CD4-positive, CD25-positive, alpha-beta regulatory T cell (primary cell): ENCODE measurements at regions not wholly inside any gene's neighbourhood (a gene's known extent, or its start where the extent isn't known, plus 50 kb on each side); places are given as distances from the start of the nearest gene placed in this dataset.

Experiments used
- ATAC-seq, 2 donors: fragments of 150-1000 bp; cut with Tn5 transposase; one replicate each; pipeline ENCODE4 v1.10.0; 2021; ENCODE audit warnings: low read depth in 2 of 2, moderate number of reproducible peaks in 2 of 2, moderate library complexity in 1 of 2
- DNase-seq, 3 donors: peaks; one replicate each; pipeline versions ENCODE4 v3.0.0 to v3.0.0-alpha.2; 2012 to 2022; ENCODE audit warnings: mixed read lengths in 1 of 3
- H3K27ac ChIP-seq: one replicate; pipeline ENCODE4 v1.7.0; 2013; ENCODE audit warnings: mild to moderate bottlenecking, low read length; ENCODE audit not compliant: insufficient read depth, poor library complexity, severe bottlenecking
- H3K27me3 ChIP-seq: one replicate; pipeline ENCODE4 v1.7.0; 2013; ENCODE audit warnings: low read length; ENCODE audit not compliant: control insufficient read depth, insufficient read depth
- H3K36me3 ChIP-seq: one replicate; pipeline ENCODE4 v1.7.0; 2013; ENCODE audit warnings: mild to moderate bottlenecking, low read length, moderate library complexity; ENCODE audit not compliant: control insufficient read depth, insufficient read depth
- H3K4me1 ChIP-seq: 2 replicates; pipeline ENCODE4 v1.7.0; 2013; ENCODE audit warnings: mild to moderate bottlenecking, low read length; ENCODE audit not compliant: insufficient read depth, control insufficient read depth, poor library complexity, severe bottlenecking
- H3K4me3 ChIP-seq: one replicate; pipeline ENCODE4 v1.7.0; 2013; ENCODE audit warnings: low read depth, mild to moderate bottlenecking, low read length, moderate library complexity
- H3K9me3 ChIP-seq, 2 experiments: 1 replicate in 1 of 2; 2 replicates in 1 of 2; pipeline ENCODE4 v1.7.0; 2013; ENCODE audit warnings: low read length in 2 of 2, mild to moderate bottlenecking in 1 of 2, moderate library complexity in 1 of 2; ENCODE audit not compliant: control insufficient read depth in 2 of 2
- H3K27ac Mint-ChIP-seq, 3 donors: one replicate each; pipeline ENCODE4 v1.8.0; 2020 to 2022; ENCODE audit warnings: mild to moderate bottlenecking in 3 of 3, mixed read lengths in 3 of 3, moderate library complexity in 2 of 3
- H3K27me3 Mint-ChIP-seq: one replicate; pipeline ENCODE4 v1.8.0; 2022; ENCODE audit warnings: mild to moderate bottlenecking, mixed read lengths
- H3K36me3 Mint-ChIP-seq: one replicate; pipeline ENCODE4 v1.8.0; 2020; ENCODE audit warnings: mixed read lengths
- H3K4me1 Mint-ChIP-seq, 4 donors: one replicate each; pipeline ENCODE4 v1.8.0; 2020 to 2022; ENCODE audit warnings: mixed read lengths in 4 of 4, mild to moderate bottlenecking in 1 of 4
- H3K4me3 Mint-ChIP-seq, 4 donors: one replicate each; pipeline ENCODE4 v1.8.0; 2020 to 2022; ENCODE audit warnings: mild to moderate bottlenecking in 4 of 4, mixed read lengths in 4 of 4, moderate library complexity in 3 of 4
- H3K9me3 Mint-ChIP-seq, 7 donors: one replicate each; pipeline ENCODE4 v1.8.0; 2020 to 2022; ENCODE audit warnings: mixed read lengths in 7 of 7, mild to moderate bottlenecking in 3 of 7, moderate library complexity in 2 of 7

GRCh38 chr6:80638213-80639055 is 532.0 kb downstream of the BCKDHB start:
- Histone ChIP-seq H3K4me3 (no peak overlapping the region), H3K9me3 (peaks cover 0 to 2% of the 10 kb centered on the region in 2 experiments), H3K4me1 (no peaks in the 10 kb centered on the region), H3K27ac (no peak overlapping the region), H3K36me3 (no peaks in the 10 kb centered on the region), H3K27me3 (no peaks in the 10 kb centered on the region)
- Mint-ChIP-seq H3K36me3 (no peaks in the 10 kb centered on the region), H3K27ac (no peak overlapping the region), H3K27me3 (no peaks in the 10 kb centered on the region), H3K4me1 (no peaks in the 10 kb centered on the region), H3K4me3 (no peak overlapping the region), H3K9me3 (peaks cover 0 to 3% (median 0%) of the 10 kb centered on the region in 7 donors)
- ATAC-seq, result no peak
- peak in 1 of 3 donors; percentile 3 for DNase-seq

- no peaks in the 10 kb centered on the region for H3K36me3 ChIP-seq
- H3K4me1 Mint-ChIP-seq, result no peaks in the 10 kb centered on the region
- no peak overlapping the region for H3K27ac ChIP-seq
- H3K27me3 Mint-ChIP-seq, result no peaks in the 10 kb centered on the region
- peaks cover 0 to 3% (median 0%) of the 10 kb centered on the region in 7 donors for H3K9me3 Mint-ChIP-seq
- H3K4me3 Mint-ChIP-seq, result no peak overlapping the region
- H3K4me3 ChIP-seq, result no peak overlapping the region
- H3K27ac Mint-ChIP-seq, result no peak overlapping the region
- no peaks in the 10 kb centered on the region for H3K4me1 ChIP-seq
- ATAC-seq, result no peak
- H3K36me3 Mint-ChIP-seq, result no peaks in the 10 kb centered on the region
- H3K27me3 ChIP-seq, result no peaks in the 10 kb centered on the region
- no peak for DNase-seq
- peaks cover 0 to 2% of the 10 kb centered on the region in 2 experiments for H3K9me3 ChIP-seq
Observed at GRCh38 chr6:80637312-80637711, 530.8 kb downstream of the BCKDHB start.

- Histone ChIP-seq H3K4me3 (no peak overlapping the region), H3K4me1 (no peaks in the 10 kb centered on the region), H3K36me3 (no peaks in the 10 kb centered on the region), H3K27ac (no peak overlapping the region), H3K9me3 (peaks cover 0 to 2% of the 10 kb centered on the region in 2 experiments), H3K27me3 (no peaks in the 10 kb centered on the region)
- ATAC-seq, result no peak
- H3K36me3 Mint-ChIP-seq, result no peaks in the 10 kb centered on the region
- no peak for DNase-seq
- no peaks in the 10 kb centered on the region for H3K27me3 Mint-ChIP-seq
- no peak overlapping the region for H3K27ac Mint-ChIP-seq
- no peaks in the 10 kb centered on the region for H3K4me1 Mint-ChIP-seq
- peaks cover 0 to 3% (median 0%) of the 10 kb centered on the region in 7 donors for H3K9me3 Mint-ChIP-seq
- H3K4me3 Mint-ChIP-seq, result no peak overlapping the region
Observed at GRCh38 chr6:80636689-80637088, 530.2 kb downstream of the BCKDHB start.

DNA sequence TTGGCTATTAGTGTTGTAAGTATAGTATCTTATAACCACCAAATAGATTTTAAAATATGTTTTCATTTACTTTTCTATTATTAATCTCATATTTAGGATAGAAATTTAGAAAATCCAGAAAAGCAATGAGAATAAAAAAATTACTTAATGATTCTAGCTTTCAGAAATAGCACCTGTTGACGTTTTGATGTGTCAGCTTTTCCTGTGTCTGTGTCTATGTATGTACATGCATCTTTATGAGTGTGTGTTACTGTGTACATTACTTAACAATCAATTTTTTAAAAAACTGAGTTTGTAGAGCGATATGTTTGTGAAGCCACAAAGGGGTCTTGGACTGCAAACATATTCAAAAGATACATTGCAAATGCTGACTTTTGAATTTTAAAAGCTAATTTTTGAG is 526.9 kb downstream of the BCKDHB start:
- DNase-seq (no peak), ATAC-seq (no peak)
- no peaks in the 10 kb centered on the region for H3K4me1 Mint-ChIP-seq
- no peak overlapping the region for H3K4me3 Mint-ChIP-seq
- H3K27me3 ChIP-seq, result no peaks in the 10 kb centered on the region
- H3K4me3 ChIP-seq, result no peak overlapping the region
- no peaks in the 10 kb centered on the region for H3K4me1 ChIP-seq
- H3K36me3 Mint-ChIP-seq, result no peaks in the 10 kb centered on the region
- H3K36me3 ChIP-seq, result no peaks in the 10 kb centered on the region
- H3K27ac ChIP-seq, result no peak overlapping the region
- no peaks in the 10 kb centered on the region for H3K27me3 Mint-ChIP-seq
- peaks cover 0 to 2% of the 10 kb centered on the region in 2 experiments for H3K9me3 ChIP-seq
- H3K27ac Mint-ChIP-seq, result no peak overlapping the region
- H3K9me3 Mint-ChIP-seq, result peaks cover 0 to 2% (median 0%) of the 10 kb centered on the region in 7 donors

DNA sequence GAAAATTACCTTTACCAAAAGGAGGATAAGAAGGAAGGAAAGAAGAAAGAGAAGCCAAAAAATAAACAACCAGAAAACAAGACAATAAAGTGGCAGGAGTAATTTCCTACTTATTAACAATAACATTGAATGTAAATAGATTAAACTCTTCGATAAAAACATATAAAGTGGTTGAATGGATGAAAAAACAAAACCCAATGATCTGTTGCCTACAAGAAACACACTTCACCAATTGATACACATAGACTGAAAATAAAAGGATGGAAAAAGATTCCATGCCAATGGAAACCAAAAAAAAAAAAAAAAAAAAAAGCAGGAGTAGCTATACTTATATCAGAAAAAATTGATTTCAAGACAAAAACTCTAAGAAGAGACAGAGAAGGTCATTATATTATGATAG is 518.9 kb downstream of the BCKDHB start:
- H3K4me3 ChIP-seq, result no peak overlapping the region
- Mint-ChIP-seq H3K4me1 (no peaks in the 10 kb centered on the region), H3K27ac (no peak overlapping the region), H3K4me3 (no peak overlapping the region), H3K27me3 (no peaks in the 10 kb centered on the region), H3K9me3 (peaks cover 2 to 13% (median 6%) of the 10 kb centered on the region in 7 donors), H3K36me3 (no peaks in the 10 kb centered on the region)
- no peaks in the 10 kb centered on the region for H3K4me1 ChIP-seq
- no peaks in the 10 kb centered on the region for H3K36me3 ChIP-seq
- no peak for ATAC-seq
- H3K27ac ChIP-seq, result no peak overlapping the region
- H3K9me3 ChIP-seq, result no peaks in the 10 kb centered on the region
- H3K27me3 ChIP-seq, result no peaks in the 10 kb centered on the region
- no peak for DNase-seq

GRCh38 chr6:80623066-80623815 is 516.8 kb downstream of the BCKDHB start:
- no peaks in the 10 kb centered on the region for H3K27me3 ChIP-seq
- no peaks in the 10 kb centered on the region for H3K36me3 ChIP-seq
- DNase-seq (no peak), ATAC-seq (no peak)
- Mint-ChIP-seq H3K36me3 (no peaks in the 10 kb centered on the region), H3K27me3 (no peaks in the 10 kb centered on the region), H3K4me3 (no peak overlapping the region), H3K4me1 (no peaks in the 10 kb centered on the region), H3K9me3 (peaks cover 3 to 17% (median 6%) of the 10 kb centered on the region in 7 donors), H3K27ac (no peak overlapping the region)
- H3K9me3 ChIP-seq, result no peaks in the 10 kb centered on the region
- H3K27ac ChIP-seq, result no peak overlapping the region
- no peaks in the 10 kb centered on the region for H3K4me1 ChIP-seq
- H3K4me3 ChIP-seq, result no peak overlapping the region

GRCh38 chr6:80622641-80623040 is 516.2 kb downstream of the BCKDHB start:
- Histone ChIP-seq H3K4me3 (no peak overlapping the region), H3K27ac (no peak overlapping the region), H3K9me3 (no peaks in the 10 kb centered on the region), H3K4me1 (no peaks in the 10 kb centered on the region), H3K36me3 (no peaks in the 10 kb centered on the region), H3K27me3 (no peaks in the 10 kb centered on the region)
- ATAC-seq, result no peak
- Mint-ChIP-seq H3K27ac (no peak overlapping the region), H3K36me3 (no peaks in the 10 kb centered on the region), H3K9me3 (peaks cover 3 to 18% (median 6%) of the 10 kb centered on the region in 7 donors), H3K4me1 (no peaks in the 10 kb centered on the region), H3K27me3 (no peaks in the 10 kb centered on the region), H3K4me3 (no peak overlapping the region)
- no peak for DNase-seq
